Erythroblast (primary cell): ENCODE measurements at regions not wholly inside any gene's neighbourhood (a gene's known extent, or its start where the extent isn't known, plus 50 kb on each side); places are given as distances from the start of the nearest gene placed in this dataset.
A peak's percentile ranks its signal among the peaks of the same experiment; 100 is the strongest.

Experiments used
- DNase-seq, 2 experiments: peaks; one replicate each; lab custom pipeline; 2025; lab: John Stamatoyannopoulos, UW
- GATA1 ChIP-seq: IDR thresholded peaks from 2 replicates; pipeline ENCODE4 v1.6.1; 2011; ENCODE audit warnings: low read depth, mild to moderate bottlenecking, control low read depth, low read length, moderate library complexity
- POLR2A ChIP-seq: IDR thresholded peaks from 2 replicates; pipeline ENCODE4 v1.6.1; 2011; ENCODE audit warnings: mild to moderate bottlenecking, low read length

DNA sequence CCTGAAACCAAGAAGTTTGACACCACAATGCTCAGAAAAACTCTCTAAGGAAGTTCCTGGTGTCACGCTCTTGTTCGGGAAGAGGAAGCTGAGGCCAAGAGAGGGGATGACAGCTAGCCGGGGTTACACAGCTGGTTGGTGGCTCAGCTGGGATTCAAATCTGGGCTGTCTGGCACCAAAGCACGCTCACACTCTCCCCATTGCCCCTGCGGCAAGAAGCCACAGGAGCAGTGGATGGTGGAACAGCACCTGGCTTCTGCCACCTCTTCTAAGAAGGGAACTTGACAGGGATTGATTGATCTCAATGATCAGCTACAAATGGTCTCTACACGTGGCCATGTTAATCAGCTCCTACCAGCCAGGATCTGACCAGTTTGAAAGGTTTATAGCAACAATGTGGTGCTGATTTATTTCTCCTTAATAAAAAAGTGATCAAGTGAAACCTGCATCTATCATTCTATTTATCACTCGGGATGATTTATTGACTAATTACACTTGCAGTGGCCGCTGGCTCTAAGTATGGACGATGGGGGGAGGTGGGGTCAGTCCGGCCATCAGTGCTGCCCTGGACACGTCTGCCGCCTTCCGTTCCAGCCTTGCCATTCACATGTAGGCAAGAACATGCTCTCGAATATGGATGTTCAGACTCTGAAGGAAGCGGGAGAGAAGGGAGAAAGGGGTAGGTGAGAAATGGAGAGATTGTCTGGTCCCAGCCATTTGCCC lies 71.9 kb upstream of the TOP1 start:
- TF ChIP-seq GATA1 (no peak), POLR2A (no peak)
- no peak for DNase-seq

DNA sequence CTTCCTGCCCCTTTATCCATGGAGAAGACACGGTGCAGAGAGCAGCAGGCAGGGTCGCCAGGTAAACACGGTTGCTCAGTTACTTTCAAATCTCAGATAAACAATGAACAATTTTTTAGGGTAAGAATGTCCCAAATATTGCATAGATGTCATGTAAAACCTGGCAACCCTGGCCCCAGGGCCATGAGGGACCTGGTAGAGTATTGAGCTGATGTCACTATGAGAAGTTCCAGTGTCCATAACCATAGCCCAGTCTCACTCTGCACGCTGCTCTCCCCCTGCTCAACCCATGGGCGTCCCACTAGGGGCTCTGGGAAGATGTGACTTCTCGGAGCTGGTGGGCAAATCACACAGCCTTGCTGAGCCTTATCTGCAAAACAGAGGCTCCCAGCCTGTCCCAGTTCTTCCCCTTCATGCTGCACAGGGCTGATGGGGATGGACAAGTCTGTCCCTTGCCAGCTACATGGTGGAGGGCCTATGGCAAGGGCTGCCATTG lies 71.3 kb upstream of the TOP1 start:
- TF ChIP-seq POLR2A (no peak), GATA1 (no peak)
- DNase-seq, result no peak

GRCh38 chr20:40958598-40958997 lies 70.0 kb upstream of the TOP1 start:
- no peak for TF ChIP-seq GATA1
- no peak for TF ChIP-seq POLR2A
- no peak for DNase-seq

DNA sequence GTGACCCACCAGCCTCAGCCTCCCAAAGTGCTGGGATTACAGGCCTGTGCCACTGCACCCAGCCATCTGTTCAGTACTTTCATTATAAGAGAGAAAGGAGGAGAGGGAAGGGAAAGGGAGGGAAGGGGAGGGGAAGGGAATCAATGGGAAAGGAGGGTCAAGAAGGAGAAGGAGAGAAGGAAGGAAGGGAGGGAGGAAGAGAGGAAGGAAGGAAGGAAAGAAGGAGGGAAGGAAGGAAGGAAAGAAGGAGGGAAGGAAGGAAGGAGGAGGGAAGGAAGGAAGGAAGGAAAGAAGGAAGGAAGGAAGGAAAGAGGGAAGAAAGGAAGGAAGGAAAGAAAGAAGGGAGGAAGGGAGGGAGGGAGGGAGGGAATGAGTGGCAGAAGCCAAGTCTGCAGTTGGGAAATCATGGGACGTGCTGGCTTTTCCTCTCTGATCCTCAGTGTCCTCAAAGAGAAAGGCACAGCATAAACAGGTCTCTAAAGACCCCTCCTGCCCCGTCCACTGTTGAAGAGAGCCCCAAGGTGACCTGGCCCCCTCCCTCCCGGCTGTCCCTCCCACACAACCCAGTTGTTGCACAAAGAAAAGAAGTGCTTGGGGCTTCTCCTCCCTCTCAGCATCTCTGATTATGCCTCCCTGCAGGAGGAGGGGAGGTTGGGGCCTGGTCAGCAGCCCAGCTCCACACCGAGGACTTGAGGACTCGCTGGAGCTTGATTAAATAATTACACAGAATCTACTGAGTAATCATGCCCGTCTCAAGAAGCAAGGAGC lies 69.1 kb upstream of the TOP1 start:
- TF ChIP-seq POLR2A, result no peak
- no peak for TF ChIP-seq GATA1
- DNase-seq, result no peak

DNA sequence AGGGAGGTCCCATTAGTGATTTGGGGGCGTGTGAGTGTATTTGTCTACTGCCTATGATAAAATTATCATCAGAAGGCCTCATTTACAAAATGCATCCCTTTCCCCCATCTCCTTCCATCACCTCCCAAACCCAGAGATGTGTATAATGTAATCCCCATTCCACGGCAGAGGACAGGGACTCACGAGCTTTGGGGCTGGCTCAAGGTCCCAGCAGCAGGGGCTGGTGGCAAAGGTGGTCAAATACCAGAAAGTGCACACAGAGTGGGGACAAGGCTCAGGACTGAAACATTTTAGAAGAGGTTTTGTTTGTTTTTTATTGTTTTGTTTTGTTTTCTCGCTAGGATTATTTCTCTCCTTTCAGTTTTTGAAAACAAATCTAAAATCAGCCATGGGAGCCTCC lies 68.5 kb upstream of the TOP1 start:
- TF ChIP-seq GATA1 (no peak), POLR2A (no peak)

DNA sequence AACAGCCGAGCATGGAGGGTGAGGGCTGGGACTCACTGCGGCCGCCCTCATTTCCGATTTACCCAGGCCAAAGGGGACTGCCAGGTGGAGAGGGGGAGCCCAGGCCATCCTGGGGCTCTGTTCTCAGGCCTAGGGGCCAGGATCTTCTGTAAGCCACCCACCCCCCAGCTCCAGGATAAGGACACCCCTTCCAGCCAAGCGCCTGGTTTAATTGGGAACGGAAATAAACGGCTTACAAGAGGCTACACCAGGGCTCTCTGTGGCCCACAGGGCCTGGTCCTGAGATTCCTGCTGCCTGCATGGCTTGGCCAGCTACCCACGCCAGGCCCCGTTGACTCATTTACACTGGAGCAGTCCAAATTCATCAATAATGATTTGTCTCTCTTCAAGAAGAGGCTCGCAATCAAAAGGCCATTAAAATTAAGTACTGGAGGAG lies 68.1 kb upstream of the TOP1 start:
- TF ChIP-seq POLR2A (no peak), GATA1 (no peak)
- no peak for DNase-seq

More for the DNA sequence above, 68.5 kb upstream of the TOP1 start:
- DNase-seq, result no peak

DNA sequence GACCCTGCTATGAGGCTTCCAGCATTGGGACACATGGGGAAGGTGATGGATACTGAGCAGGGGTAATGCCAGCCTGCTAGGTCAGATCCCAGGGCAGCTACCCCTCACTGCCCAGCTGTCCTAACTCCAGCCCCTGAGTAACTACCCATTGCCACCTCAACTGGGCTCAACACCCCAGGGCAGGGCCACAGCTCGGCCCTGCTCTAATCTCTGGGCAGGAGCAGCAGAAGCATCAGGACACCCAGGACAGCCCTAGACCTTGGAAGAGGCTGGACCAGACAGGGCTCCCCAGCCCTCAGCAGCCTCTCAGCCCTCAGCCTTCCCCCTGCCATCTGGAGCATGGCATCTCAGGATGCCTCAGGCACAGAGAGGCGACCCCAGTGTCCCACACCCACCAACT lies 67.4 kb upstream of the TOP1 start:
- DNase-seq, result no peak
- TF ChIP-seq POLR2A, result no peak
- no peak for TF ChIP-seq GATA1

GRCh38 chr20:40961686-40962640 lies 66.7 kb upstream of the TOP1 start:
- TF ChIP-seq POLR2A (no peak), GATA1 (no peak)
- DNase-seq, result no peak

- no peak for TF ChIP-seq POLR2A
- TF ChIP-seq GATA1, result no peak
- DNase-seq, result peak; percentile 60 to 78
Measured at GRCh38 chr20:40962733-40963504, 65.7 kb upstream of the TOP1 start.

GRCh38 chr20:40963505-40963845 lies 65.1 kb upstream of the TOP1 start:
- TF ChIP-seq GATA1 (no peak), POLR2A (no peak)
- DNase-seq, result no peak

DNA sequence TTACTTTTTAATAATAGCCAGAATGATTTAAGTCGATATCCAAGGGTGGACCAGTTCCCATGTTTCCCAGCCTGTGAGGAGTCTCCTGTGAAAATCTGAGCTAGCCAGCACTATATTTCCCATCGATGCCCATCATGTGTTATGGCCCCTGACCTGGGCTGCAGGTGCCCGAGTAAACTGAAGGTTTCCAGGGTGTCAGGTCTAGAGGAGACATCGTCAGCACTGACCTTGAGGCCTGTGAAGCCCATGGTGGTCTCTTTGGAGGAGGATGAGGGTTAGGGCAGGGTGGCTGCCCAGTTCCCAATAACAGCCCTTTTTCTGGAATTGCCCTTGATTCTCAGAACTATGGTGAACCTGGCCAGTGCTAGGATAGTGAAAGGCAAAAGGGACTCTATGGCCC lies 63.0 kb upstream of the TOP1 start:
- TF ChIP-seq POLR2A (no peak), GATA1 (no peak)
- DNase-seq, result no peak

DNA sequence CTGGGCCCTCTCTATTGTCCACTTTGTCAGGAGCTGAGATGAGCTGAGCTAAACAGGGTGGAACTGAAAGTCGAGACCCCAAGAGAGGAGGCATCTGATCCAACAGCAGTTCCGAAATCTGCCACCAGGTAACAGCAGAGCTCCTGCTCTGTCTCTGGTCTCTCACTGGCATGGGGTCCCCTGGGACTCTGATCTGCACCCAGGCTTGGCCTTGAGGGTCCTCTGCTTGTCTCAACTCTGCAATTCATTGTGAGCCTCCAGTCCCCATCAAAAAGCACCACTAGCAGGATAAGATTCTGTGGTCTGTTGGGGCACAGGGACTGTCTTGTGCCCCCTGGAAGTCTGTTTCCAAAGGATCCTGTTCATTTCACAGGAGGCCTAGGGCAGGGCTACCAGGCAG lies 62.5 kb upstream of the TOP1 start:
- DNase-seq, result no peak
- TF ChIP-seq POLR2A, result no peak
- no peak for TF ChIP-seq GATA1
